ENCODE measurements at regions not wholly inside any gene's neighbourhood (a gene's known extent, or its start where the extent isn't known, plus 50 kb on each side); places are given as distances from the start of the nearest gene placed in this dataset.

DNA sequence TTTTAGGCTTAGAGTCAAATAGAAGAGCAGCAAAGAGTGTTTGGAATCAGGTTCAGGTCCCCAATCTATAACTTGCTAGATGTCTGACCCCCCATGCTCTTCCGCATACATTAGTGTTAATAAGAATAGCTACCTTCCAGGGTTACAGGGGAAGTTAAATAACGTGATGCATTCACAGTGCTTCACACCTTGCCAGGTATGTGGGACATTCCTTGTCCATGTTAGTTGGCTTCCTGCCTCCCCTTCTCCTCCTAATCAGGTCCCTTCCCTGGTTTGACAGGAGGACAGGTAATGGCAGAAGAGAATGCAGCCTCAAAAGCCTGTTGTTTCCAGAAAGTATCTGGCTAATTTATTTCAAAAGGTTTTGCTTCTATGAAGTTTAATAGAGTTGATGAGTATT is 248.7 kb downstream of the MID1IP1 start:
- POLR2A ChIA-PET: interaction anchor here (0.7 kb wide), 1 partner anchor 293 kb away, joined by 3 read pairs; no protein-coding TSS in a partner anchor
- FAIRE-seq: no peak
- BruUV-seq (replicated peaks): no TSS peak

More for the DNA sequence above, 248.7 kb downstream of the MID1IP1 start:
- Histone ChIP-seq H3K27me3 (ENCODE audit: control insufficient read depth in 2 of 2, insufficient read depth in 2 of 2, low read length in 2 of 2) (no peaks in the 10 kb centered on the region), H4K20me1 (replicated peaks; ENCODE audit: control insufficient read depth, insufficient read depth, low read length) (no peaks in the 10 kb centered on the region), H3K79me2 (ENCODE audit: control insufficient read depth, insufficient read depth, low read length) (no peaks in the 10 kb centered on the region), H3K9ac (ENCODE audit: insufficient read depth in 1 of 2, low read depth in 2 of 2, low read length in 2 of 2) (no peak overlapping the region), H2AFZ (ENCODE audit: low read depth, low read length) (no peak overlapping the region), H3K4me1 (replicated peaks in 1 of 2; ENCODE audit: control insufficient read depth in 2 of 2, insufficient read depth in 2 of 2, low read length in 2 of 2) (no peaks in the 10 kb centered on the region), H3K27ac (ENCODE audit: extremely low read depth, low read depth, low read length) (no peak overlapping the region), H3K9me1 (ENCODE audit: control insufficient read depth, insufficient read depth, low read length) (no peaks in the 10 kb centered on the region), H3K4me2 (ENCODE audit: insufficient read depth, low read length) (no peak overlapping the region), H3K4me3 (no peak overlapping the region), H3K36me3 (ENCODE audit: control insufficient read depth, insufficient read depth, low read length) (no peaks in the 10 kb centered on the region), H3K9me3 (replicated peaks; ENCODE audit: control insufficient read depth, insufficient read depth, low read depth, low read length) (no peaks in the 10 kb centered on the region)
- CTCF ChIA-PET (ENCODE audit: low intra/inter-chr PET ratio): no interaction called here
- TF ChIP-seq ZNF778 (CRISPR knock-in tag; IDR thresholded peaks at IDR 0.05) (no peak), BACH1 (tag; IDR thresholded peaks at IDR 0.05) (no peak), BCOR (IDR thresholded peaks at IDR 0.05) (no peak), POLR2H (tag; IDR thresholded peaks at IDR 0.05; ENCODE audit: low read depth) (no peak), KAT8 (IDR thresholded peaks at IDR 0.05; ENCODE audit: low read depth) (no peak), HMGN3 (IDR thresholded peaks at IDR 0.05; ENCODE audit: borderline replicate concordance, extremely low read depth, insufficient read length, low read depth, low read length) (no peak), CBX2 (IDR thresholded peaks at IDR 0.05; ENCODE audit: insufficient read depth, low read length, poor library complexity, severe bottlenecking) (no peak), TGIF2 (CRISPR knock-in tag; IDR thresholded peaks at IDR 0.05) (no peak), CGGBP1 (CRISPR knock-in tag; IDR thresholded peaks at IDR 0.05) (no peak), ZNF146 (CRISPR knock-in tag; IDR thresholded peaks at IDR 0.05; ENCODE audit: unreplicated experiment) (no peak), RBM34 (IDR thresholded peaks at IDR 0.05; ENCODE audit: borderline replicate concordance, insufficient read depth, low read length) (no peak)
- TF ChIP-seq, protein P1, sequence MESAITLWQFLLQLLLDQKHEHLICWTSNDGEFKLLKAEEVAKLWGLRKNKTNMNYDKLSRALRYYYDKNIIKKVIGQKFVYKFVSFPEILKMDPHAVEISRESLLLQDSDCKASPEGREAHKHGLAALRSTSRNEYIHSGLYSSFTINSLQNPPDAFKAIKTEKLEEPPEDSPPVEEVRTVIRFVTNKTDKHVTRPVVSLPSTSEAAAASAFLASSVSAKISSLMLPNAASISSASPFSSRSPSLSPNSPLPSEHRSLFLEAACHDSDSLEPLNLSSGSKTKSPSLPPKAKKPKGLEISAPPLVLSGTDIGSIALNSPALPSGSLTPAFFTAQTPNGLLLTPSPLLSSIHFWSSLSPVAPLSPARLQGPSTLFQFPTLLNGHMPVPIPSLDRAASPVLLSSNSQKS (CRISPR knock-in tag; IDR thresholded peaks at IDR 0.05): no peak
- TF ChIP-seq, protein P2, sequence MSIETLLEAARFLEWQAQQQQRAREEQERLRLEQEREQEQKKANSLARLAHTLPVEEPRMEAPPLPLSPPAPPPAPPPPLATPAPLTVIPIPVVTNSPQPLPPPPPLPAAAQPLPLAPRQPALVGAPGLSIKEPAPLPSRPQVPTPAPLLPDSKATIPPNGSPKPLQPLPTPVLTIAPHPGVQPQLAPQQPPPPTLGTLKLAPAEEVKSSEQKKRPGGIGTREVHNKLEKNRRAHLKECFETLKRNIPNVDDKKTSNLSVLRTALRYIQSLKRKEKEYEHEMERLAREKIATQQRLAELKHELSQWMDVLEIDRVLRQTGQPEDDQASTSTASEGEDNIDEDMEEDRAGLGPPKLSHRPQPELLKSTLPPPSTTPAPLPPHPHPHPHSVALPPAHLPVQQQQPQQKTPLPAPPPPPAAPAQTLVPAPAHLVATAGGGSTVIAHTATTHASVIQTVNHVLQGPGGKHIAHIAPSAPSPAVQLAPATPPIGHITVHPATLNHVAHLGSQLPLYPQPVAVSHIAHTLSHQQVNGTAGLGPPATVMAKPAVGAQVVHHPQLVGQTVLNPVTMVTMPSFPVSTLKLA (conservative IDR thresholded peaks at IDR 0.05): no peak
- TF ChIP-seq, protein P3, sequence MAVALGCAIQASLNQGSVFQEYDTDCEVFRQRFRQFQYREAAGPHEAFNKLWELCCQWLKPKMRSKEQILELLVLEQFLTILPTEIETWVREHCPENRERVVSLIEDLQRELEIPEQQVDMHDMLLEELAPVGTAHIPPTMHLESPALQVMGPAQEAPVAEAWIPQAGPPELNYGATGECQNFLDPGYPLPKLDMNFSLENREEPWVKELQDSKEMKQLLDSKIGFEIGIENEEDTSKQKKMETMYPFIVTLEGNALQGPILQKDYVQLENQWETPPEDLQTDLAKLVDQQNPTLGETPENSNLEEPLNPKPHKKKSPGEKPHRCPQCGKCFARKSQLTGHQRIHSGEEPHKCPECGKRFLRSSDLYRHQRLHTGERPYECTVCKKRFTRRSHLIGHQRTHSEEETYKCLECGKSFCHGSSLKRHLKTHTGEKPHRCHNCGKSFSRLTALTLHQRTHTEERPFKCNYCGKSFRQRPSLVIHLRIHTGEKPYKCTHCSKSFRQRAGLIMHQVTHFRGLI (CRISPR knock-in tag; IDR thresholded peaks at IDR 0.05): no peak
- no peak for DNase-seq (ENCODE audit: extremely low read depth in 1 of 4, low spot score in 3 of 4)
- in situ Hi-C loops (cut with MboI): no loop called here
- 10% methylated on average over 2 of the region's 2 CpGs for WGBS (ENCODE audit: insufficient coverage, low coverage, missing lambda C conversion rate)
- intact Hi-C loops (cut with micrococcal nuclease): loop anchor here (10.0 kb wide), 1 partner anchor 55 kb away; no protein-coding TSS in a partner anchor
- no peak for ATAC-seq
